Aorta (tissue), 5 donors: ENCODE measurements at regions not wholly inside any gene's neighbourhood (a gene's known extent, or its start where the extent isn't known, plus 50 kb on each side); places are given as distances from the start of the nearest gene placed in this dataset.

Source experiments
- ATAC-seq: fragments of 200-7000 bp; cut with Tn5 transposase; one replicate; pipeline ENCODE4 v1.9.1; 2022; ENCODE audit warnings: moderate library complexity; ENCODE audit not compliant: low FRiP score
- DNase-seq, 2 donors: peaks; one replicate each; pipeline ENCODE4 v3.0.0-alpha.2; 2020
- H3K27ac ChIP-seq, 2 donors: one replicate each; pipeline ENCODE4 v1.5.1; 2013; ENCODE audit warnings: low read length in 2 of 2, mild to moderate bottlenecking in 2 of 2, moderate library complexity in 2 of 2, control low read depth in 1 of 2, inconsistent platforms in 1 of 2, low read depth in 1 of 2
- H3K27me3 ChIP-seq, 2 donors: one replicate each; pipeline ENCODE4 v1.6.1; 2013; ENCODE audit warnings: control low read depth in 1 of 2, low read length in 1 of 2, mild to moderate bottlenecking in 1 of 2, moderate library complexity in 1 of 2; ENCODE audit not compliant: insufficient read depth in 2 of 2, control insufficient read depth in 1 of 2
- H3K36me3 ChIP-seq, 2 donors: one replicate each; pipeline ENCODE4 v1.6.1; 2013; ENCODE audit warnings: control low read depth in 1 of 2, low read length in 1 of 2, mild to moderate bottlenecking in 1 of 2; ENCODE audit not compliant: insufficient read depth in 2 of 2, control insufficient read depth in 1 of 2
- H3K4me1 ChIP-seq, 2 donors: one replicate each; pipeline ENCODE4 v1.6.1; 2013; ENCODE audit warnings: low read length in 2 of 2, control low read depth in 1 of 2, mild to moderate bottlenecking in 1 of 2, moderate library complexity in 1 of 2; ENCODE audit not compliant: insufficient read depth in 2 of 2, control insufficient read depth in 1 of 2
- H3K4me3 ChIP-seq, 2 donors: one replicate each; pipeline ENCODE4 v1.5.1; 2013; ENCODE audit warnings: low read length in 2 of 2, control low read depth in 1 of 2, mild to moderate bottlenecking in 1 of 2
- H3K9me3 ChIP-seq: one replicate; pipeline ENCODE4 v1.6.1; 2013; ENCODE audit warnings: mild to moderate bottlenecking, low read length; ENCODE audit not compliant: control insufficient read depth
- WGBS, 2 donors: extraction: QIAGEN DNeasy Blood & Tissue Kit; methylation state at CpG; one replicate each; pipeline ENCODE4 v1.1.7; 2013; 5-methylcytosine and 5-hydroxymethylcytosine counted together
- intact Hi-C, 2 donors: fragments of 100-400 bp; cut with DNase I; formaldehyde crosslinking; loops; one replicate each; pipeline versions ENCODE4 v1.14.2 to v1.15.0; 2022
- donor health status: healthy with polysubstance abuse.
- donor health status: Bipolar disorder and iron deficiency.
- donor health status: DM: no; HTN: no; CAD: no.
- donor health status: DM: no; HTN: no; CAD: no.
- donor health status: DM: yes; HTN: yes; CAD: no.

DNA sequence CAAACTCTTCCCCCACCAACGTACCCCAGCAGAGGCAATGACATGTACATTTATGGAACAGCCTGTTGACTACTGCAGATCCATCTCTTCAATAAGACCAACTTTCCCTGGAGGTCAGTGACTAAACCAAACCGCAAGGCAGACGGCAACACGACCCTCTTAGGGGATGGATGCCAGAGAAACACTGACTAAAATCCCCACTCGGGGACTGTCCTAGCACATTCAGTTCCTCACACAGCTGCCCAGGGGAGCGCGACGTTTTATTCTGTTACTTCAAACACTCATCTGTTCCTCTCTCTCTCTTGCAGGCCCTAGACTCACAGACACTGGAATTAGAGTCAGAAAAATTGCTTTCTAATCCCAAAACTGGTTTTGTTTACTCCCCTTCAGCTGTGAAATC lies 146.5 kb upstream of the PRSS1 start:
- Histone ChIP-seq H3K27me3 (peaks cover 0 to 3% of the 10 kb centered on the region in 2 donors), H3K4me1 (peaks cover 0 to 1% of the 10 kb centered on the region in 2 donors), H3K9me3 (peaks cover 2% of the 10 kb centered on the region), H3K4me3 (no peak overlapping the region), H3K36me3 (no peaks in the 10 kb centered on the region), H3K27ac (no peak overlapping the region)
- DNase-seq (no peak), ATAC-seq (no peak)
- intact Hi-C loops = no loop called here
- 41 to 48% methylated on average over 8 of the region's 8 CpGs for WGBS, 2 donors

DNA sequence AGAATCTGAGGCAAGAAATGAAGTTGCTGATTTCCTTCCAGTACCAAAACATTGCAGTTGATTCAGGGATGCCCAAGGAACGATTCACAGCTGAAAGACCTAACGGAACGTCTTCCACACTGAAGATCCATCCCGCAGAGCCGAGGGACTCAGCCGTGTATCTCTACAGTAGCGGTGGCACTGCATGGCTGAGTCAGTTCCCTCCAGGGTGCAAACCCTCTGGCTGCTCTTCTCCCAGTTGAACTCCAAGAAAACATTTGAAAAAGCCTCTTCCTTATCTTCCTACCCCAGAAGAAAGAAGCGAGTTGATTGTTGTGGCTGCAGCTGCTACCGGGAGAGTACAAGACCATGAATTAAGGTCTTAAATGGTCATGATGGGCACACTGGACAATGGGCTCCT lies 147.1 kb upstream of the PRSS1 start:
- WGBS, 2 donors = 80 to 83% methylated on average over 9 of the region's 9 CpGs
- intact Hi-C loops = no loop called here
- Histone ChIP-seq H3K36me3 (no peaks in the 10 kb centered on the region), H3K4me1 (peaks cover 0 to 1% of the 10 kb centered on the region in 2 donors), H3K9me3 (peaks cover 2% of the 10 kb centered on the region), H3K27me3 (peaks cover 0 to 3% of the 10 kb centered on the region in 2 donors), H3K4me3 (no peak overlapping the region), H3K27ac (no peak overlapping the region)
- DNase-seq (no peak), ATAC-seq (no peak)

DNA sequence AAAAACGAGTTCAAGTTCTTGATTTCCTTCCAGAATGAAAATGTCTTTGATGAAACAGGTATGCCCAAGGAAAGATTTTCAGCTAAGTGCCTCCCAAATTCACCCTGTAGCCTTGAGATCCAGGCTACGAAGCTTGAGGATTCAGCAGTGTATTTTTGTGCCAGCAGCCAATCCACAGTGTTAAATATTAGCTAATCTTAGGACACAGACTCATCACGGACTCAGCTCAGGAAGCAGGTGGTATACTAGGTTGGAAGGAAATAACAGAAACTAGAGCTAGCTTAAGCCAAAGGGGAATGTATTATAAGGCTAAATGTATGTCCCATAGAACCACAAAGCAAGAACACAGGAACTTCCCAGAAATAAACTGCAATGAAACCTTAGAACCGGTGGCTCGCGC lies 151.0 kb upstream of the PRSS1 start:
- Histone ChIP-seq H3K4me1 (peaks cover 0 to 1% of the 10 kb centered on the region in 2 donors), H3K9me3 (peaks cover 3% of the 10 kb centered on the region), H3K27me3 (peaks cover 0 to 3% of the 10 kb centered on the region in 2 donors), H3K4me3 (no peak overlapping the region), H3K36me3 (no peaks in the 10 kb centered on the region), H3K27ac (no peak overlapping the region)
- intact Hi-C loops = no loop called here
- DNase-seq (no peak), ATAC-seq (no peak)
- 69 to 79% methylated on average over 6 of the region's 6 CpGs for WGBS, 2 donors

DNA sequence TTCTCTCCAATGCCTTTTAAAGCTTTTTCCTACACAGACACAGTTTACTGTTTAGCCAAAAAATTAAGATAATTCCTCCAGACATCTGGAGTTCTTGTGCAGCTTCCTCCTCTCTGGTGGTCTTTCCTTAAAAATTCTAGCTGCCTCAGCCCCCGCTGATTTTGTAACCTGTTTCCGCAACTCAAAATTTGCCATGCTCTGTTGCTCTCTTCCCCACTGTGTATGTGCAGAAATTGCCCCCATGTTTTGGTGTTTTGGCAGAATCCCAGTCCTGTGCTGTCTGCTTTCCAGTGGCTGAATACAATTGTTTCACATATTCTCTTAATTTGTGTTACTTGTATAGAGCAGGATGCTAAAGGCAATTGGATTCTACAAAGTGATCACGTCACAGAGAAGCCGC lies 151.7 kb upstream of the PRSS1 start:
- Histone ChIP-seq H3K36me3 (no peaks in the 10 kb centered on the region), H3K4me1 (peaks cover 0 to 1% of the 10 kb centered on the region in 2 donors), H3K27ac (no peak overlapping the region), H3K27me3 (peaks cover 0 to 3% of the 10 kb centered on the region in 2 donors), H3K4me3 (no peak overlapping the region), H3K9me3 (peaks cover 3% of the 10 kb centered on the region)
- WGBS, 2 donors = 83 to 87% methylated on average over 4 of the region's 4 CpGs
- DNase-seq = no peak
- ATAC-seq = no peak
- intact Hi-C loops = no loop called here

DNA sequence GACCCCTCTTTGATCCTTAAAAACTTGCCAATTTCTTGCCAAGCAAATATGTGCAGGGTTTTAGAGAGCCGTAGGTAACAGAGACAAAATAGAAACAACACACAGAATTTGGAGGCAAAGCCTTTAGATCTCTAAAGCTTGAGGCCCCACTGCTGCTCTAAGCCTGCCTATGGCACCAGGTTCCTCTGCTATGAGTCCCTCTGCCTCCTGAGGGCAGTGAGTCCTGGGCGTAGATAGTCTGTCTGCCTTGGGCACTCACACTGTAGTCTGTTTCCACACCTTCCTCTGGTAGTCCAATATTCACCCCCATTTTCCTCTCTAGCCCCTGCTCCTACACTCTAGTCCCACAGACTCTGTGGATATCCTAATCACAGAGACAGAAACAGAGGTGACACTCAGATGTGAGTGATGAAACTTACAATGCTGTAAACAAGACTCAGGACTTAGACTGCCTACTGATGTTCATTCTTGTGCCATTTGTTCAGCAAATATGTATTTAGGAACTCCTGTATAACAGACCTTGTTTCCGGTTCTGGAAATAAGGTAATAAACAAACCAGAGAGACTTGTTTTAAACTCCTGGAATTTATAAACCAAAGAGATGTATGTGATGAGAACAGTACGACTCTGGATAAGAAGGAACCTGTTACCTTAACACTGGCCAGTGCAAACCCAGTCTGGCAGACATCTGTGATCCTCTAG lies 153.3 kb upstream of the PRSS1 start:
- Histone ChIP-seq H3K4me3 (no peak overlapping the region), H3K27ac (no peak overlapping the region), H3K36me3 (no peaks in the 10 kb centered on the region), H3K4me1 (peaks cover 0 to 1% of the 10 kb centered on the region in 2 donors), H3K9me3 (peaks cover 5% of the 10 kb centered on the region), H3K27me3 (peaks cover 0 to 3% of the 10 kb centered on the region in 2 donors)
- no peak for ATAC-seq
- intact Hi-C loops = no loop called here
- DNase-seq = no peak
- WGBS, 2 donors = 72 to 73% methylated on average over 4 of the region's 4 CpGs

DNA sequence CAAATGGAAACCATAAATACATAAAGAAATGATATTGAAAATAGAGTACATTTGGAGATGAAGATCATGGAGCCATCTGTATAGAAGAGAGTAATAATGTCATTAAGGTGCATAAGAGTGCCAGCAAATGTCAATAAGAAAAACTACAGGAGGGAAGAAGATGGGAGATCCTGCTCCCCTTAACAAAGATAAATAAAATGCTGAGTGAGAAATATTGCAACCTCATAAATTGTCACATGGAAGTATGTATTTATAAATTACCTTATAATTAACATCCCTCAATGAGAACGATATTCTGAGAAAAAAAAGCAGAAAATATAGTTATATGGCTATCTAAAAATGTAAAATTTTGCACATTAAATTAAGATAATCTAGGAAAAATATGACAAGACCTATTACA lies 155.2 kb upstream of the PRSS1 start:
- peaks cover 5% of the 10 kb centered on the region for H3K9me3 ChIP-seq
- H3K36me3 ChIP-seq = no peaks in the 10 kb centered on the region
- no peak overlapping the region for H3K27ac ChIP-seq
- intact Hi-C loops = no loop called here
- DNase-seq (no peak), ATAC-seq (no peak)
- 40 to 55% methylated on average over 1 of the region's 1 CpG for WGBS, 2 donors
- H3K27me3 ChIP-seq = peaks cover 0 to 3% of the 10 kb centered on the region in 2 donors
- H3K4me1 ChIP-seq = peaks cover 0 to 1% of the 10 kb centered on the region in 2 donors
- H3K4me3 ChIP-seq = no peak overlapping the region

DNA sequence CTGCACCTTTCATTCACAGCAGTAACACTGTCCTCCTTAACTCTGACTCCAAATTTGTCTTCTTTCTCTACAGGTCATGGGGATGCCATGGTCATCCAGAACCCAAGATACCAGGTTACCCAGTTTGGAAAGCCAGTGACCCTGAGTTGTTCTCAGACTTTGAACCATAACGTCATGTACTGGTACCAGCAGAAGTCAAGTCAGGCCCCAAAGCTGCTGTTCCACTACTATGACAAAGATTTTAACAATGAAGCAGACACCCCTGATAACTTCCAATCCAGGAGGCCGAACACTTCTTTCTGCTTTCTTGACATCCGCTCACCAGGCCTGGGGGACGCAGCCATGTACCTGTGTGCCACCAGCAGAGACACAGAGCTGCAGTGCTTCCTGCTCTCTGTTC lies 156.2 kb upstream of the PRSS1 start:
- WGBS, 2 donors = 90 to 92% methylated on average over 4 of the region's 4 CpGs
- no peak for ATAC-seq

DNA sequence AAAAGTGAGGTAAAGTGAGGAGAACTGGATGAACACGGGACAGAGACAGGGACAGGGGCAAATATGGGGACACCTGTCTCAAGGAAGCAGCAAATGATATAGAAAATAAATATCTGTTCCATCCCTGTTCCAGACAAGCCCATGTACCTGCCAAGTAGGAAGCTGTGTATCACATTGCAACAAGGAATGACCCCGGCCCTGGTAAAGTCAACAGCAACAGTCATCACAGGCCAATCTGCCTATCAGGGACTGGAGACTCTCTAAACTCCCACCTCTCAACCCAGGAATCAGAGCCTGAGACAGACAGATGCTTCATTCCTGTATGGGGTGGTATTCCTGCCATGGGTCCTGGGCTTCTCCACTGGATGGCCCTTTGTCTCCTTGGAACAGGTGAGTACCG lies 156.6 kb upstream of the PRSS1 start:
- Histone ChIP-seq H3K4me1 (no peaks in the 10 kb centered on the region), H3K4me3 (no peak overlapping the region), H3K27me3 (no peaks in the 10 kb centered on the region), H3K9me3 (peaks cover 3% of the 10 kb centered on the region), H3K27ac (no peak overlapping the region), H3K36me3 (no peaks in the 10 kb centered on the region)
- DNase-seq = no peak
- intact Hi-C loops = no loop called here
- WGBS, 2 donors = 80 to 85% methylated on average over 3 of the region's 3 CpGs
- ATAC-seq = no peak

More for the DNA sequence above, 156.2 kb upstream of the PRSS1 start:
- no peak for DNase-seq
- Histone ChIP-seq H3K4me3 (no peak overlapping the region), H3K9me3 (peaks cover 5% of the 10 kb centered on the region), H3K27me3 (peaks cover 0 to 3% of the 10 kb centered on the region in 2 donors), H3K36me3 (no peaks in the 10 kb centered on the region), H3K27ac (no peak overlapping the region), H3K4me1 (peaks cover 0 to 1% of the 10 kb centered on the region in 2 donors)
- intact Hi-C loops = no loop called here

DNA sequence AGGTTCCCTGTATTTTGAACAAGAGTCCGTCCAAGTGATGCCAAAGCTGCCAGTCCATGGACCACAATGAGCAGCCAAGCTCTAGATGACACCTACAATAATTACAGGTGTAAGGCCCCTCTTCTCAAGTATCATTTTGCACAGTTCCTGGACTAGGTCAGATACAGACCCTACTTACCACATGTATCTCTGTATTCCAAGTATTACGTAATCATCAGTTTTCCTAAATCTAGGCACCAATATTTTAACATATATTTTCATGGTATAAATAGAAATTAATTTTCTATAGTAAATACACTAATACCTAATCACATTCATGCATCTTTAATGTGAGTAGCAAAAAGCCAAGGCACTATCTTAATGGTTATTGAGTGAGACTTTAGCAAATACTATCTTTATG lies 157.0 kb upstream of the PRSS1 start:
- no peaks in the 10 kb centered on the region for H3K36me3 ChIP-seq
- ATAC-seq (no peak), DNase-seq (no peak)
- no peaks in the 10 kb centered on the region for H3K4me1 ChIP-seq
- no peak overlapping the region for H3K4me3 ChIP-seq
- WGBS, 2 donors = 70 to 88% methylated on average over 2 of the region's 2 CpGs
- H3K27me3 ChIP-seq = no peaks in the 10 kb centered on the region
- intact Hi-C loops = no loop called here
- H3K9me3 ChIP-seq = peaks cover 3% of the 10 kb centered on the region
- no peak overlapping the region for H3K27ac ChIP-seq
